Anterior cingulate cortex (tissue), 58 donors: ENCODE measurements at regions not wholly inside any gene's neighbourhood (a gene's known extent, or its start where the extent isn't known, plus 50 kb on each side); places are given as distances from the start of the nearest gene placed in this dataset.

Experiments used
- DNase-seq, 58 donors: peaks; one replicate each; lab custom pipeline; 2025; lab: John Stamatoyannopoulos, UW

- no peak for DNase-seq
Measured at GRCh38 chr2:126790987-126791780, 107.5 kb upstream of the TEX51 start.

DNA sequence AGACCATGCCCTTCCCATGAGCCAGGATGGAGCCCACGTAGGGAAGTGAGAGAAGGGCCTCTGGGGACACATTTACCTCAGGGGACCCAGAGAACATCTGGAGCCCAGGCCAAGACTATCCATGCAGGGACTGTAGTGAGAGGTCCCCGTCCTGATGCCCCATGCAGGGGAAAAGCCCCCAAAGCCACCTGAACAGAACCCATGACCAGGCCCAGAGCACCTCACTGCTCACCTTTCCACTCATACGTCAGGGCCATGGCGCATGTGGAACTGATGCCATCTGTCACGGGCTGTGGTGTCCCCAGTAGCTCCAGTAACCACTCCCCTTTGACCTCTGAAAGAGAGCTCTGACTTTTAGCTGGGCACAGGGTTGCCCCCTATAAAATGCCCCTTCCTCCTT lies 106.5 kb upstream of the TEX51 start:
- DNase-seq = no peak

GRCh38 chr2:126792993-126793392 lies 105.7 kb upstream of the TEX51 start:
- DNase-seq = no peak

DNA sequence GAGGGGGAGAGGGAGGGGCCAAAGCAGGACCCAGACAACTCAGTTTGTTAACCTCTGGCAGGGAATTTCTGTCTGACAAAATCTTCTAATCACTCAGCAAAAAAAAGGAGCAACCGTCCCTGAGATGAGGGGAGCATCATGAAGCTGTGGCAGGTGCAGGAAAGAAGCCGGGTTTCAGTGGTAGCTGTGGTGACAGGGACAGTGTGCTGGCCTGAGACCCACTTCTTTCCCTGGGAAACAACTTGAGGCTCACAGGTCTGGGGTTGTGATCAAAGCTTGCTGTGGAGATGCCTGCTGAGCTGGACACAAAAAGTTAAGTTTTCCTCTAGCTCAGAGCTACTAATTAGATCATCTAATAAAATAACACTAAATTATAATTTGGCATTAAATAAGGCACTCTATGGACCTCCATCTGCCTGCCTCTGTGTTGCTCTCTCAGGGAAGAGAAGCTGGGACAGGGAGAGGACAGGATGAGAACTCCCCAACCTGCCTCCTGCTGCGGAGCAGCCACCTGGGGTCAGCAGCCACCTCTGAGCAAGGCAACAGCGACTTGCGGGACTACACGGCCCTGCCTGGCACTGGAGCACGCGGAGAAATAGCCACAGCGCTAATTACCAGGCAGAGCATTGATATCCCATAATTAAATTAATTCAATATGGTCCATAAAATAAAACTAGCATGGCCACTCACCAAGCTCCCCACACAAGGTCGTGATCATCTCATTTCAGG lies 104.6 kb upstream of the TEX51 start:
- peak in 1 of 58 donors; percentile 5 for DNase-seq

DNA sequence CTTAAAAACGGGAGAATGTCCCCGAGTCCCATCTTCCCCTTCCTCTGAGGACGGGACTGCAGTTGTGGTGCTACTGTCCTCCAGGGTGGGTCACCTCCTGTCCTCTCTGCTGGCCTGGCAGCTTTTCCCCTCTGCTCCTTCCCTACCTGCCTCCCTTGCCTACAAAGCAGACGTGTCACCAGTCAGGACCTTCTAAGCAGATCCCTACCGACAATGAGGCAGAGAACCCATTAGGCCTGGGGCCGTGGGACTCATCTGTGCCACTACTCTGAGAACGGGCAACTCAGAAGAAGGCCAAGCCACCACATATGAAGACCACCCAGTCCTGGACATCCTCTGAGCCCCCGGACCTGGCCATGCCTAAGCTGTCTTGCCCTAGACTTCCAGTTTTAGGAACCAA lies 103.0 kb upstream of the TEX51 start:
- no peak for DNase-seq

DNA sequence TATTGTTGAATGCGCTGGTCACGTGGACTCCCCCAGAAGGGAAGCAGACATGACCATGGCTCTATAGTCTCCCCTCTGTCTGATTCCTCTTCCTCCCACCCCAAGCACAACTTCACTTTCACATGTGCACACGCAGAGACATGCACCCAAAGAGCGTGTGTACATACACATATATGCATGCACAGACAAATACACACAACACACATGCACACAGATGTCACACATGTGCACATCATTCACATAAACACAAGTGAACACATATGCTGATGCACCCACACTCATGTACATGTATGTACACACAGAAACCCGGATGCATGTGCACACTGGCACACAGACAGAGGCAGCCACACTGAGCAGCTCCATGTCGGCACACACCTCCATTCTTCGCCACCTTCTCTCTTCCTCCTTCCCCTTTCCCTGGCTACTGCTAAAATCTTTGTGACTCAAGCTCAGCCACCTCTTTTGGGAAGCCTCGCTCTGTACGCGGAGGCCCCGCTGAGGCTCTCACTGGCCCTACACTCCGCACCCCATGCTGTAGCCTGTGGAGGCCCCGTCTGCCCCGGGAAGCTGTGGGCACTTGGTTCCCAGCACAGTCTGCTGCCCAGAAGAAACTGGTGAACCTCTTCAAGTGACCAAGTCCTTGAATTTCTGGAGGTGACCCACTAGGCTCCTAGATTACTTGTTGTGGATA lies 101.6 kb upstream of the TEX51 start:
- DNase-seq = no peak

GRCh38 chr2:126797622-126798275 lies 100.9 kb upstream of the TEX51 start:
- no peak for DNase-seq

GRCh38 chr2:126798276-126799140 lies 100.2 kb upstream of the TEX51 start:
- DNase-seq = no peak

DNA sequence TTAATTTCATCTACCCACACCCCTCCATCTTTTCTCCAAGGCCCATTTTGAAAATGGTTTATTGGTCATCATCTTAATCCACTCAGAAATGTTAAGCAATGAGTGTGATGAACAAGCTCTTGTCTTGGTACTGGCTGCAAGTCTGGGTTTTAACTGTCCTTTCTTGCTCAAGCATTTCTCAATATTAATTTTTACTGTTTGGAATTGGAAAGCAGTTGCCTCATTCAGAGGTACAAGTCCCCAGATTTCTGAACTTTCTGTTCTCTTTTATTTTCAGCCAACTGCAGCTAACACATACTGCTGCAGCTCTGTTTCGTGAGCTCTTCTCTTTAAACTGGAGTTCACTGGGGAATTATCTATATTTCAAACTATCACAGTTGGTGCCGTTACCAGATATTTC lies 99.4 kb upstream of the TEX51 start:
- no peak for DNase-seq

- DNase-seq = no peak
Measured at GRCh38 chr2:126801473-126801872, 97.2 kb upstream of the TEX51 start.

DNA sequence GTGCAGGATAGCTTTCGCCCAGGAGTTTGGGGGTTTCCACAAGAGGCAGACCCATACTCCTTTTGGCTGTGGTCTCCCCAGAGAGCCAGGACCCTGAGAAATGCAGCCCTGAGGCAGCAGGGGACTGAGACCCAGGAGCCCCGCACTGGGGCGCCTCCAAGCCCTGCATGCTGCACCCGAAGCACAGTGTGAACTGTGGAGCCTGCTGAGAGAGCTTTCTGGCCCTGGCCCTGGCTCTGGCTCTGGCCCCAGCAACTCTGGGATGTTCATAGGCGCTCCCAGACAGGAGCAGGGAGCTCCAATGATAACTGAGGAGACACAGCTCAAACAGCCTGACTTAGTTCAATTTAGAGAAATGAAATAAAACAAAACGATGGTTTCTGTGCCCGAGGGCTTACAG lies 96.4 kb upstream of the TEX51 start:
- DNase-seq = no peak

- DNase-seq = no peak
Measured at GRCh38 chr2:126802774-126803433, 95.8 kb upstream of the TEX51 start.

- DNase-seq = no peak
Measured at GRCh38 chr2:126803434-126803775, 95.3 kb upstream of the TEX51 start.

GRCh38 chr2:126804347-126804746 lies 94.3 kb upstream of the TEX51 start:
- no peak for DNase-seq

GRCh38 chr2:126808929-126809328 lies 89.8 kb upstream of the TEX51 start:
- DNase-seq = no peak

GRCh38 chr2:126809340-126809739 lies 89.3 kb upstream of the TEX51 start:
- DNase-seq = no peak

DNA sequence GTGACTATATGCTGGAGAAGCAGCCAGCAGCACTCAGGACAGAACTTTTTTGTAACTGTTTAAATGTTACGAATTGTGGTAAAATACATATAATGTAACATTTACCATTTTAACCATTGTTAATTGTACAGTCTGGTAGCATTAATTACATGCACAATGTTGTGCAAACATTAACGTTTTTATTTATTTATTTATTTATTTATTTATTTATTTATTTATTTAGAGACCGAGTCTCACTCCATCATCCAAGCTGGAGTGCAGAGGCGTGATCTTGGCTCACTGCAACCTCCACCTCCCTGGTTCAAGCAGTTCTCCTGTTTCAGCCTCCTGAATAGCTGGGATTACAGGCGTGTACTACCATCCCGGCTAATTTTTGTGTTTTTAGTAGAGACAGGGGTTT lies 88.7 kb upstream of the TEX51 start:
- DNase-seq = no peak

DNA sequence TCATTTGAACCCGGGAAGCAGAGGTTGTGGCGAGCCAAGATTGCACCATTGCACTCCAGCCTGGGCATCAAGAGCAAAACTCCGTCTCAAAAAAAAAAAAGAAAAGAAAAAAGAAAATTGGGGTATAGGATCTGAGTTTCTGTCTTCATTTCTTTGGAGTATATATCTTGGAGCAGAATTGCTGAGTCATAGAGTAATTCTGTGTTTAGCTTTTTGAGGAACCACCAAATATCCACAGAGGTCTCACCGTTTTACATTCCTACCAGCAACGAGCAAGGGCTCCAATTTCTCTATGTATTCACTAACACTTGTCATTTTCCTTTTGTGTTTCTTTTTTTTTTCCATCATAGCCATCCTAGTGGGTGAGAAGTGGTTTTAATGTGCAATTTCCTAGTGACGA lies 87.6 kb upstream of the TEX51 start:
- DNase-seq = no peak

- DNase-seq = no peak
Measured at GRCh38 chr2:126817172-126817571, 81.5 kb upstream of the TEX51 start.

DNA sequence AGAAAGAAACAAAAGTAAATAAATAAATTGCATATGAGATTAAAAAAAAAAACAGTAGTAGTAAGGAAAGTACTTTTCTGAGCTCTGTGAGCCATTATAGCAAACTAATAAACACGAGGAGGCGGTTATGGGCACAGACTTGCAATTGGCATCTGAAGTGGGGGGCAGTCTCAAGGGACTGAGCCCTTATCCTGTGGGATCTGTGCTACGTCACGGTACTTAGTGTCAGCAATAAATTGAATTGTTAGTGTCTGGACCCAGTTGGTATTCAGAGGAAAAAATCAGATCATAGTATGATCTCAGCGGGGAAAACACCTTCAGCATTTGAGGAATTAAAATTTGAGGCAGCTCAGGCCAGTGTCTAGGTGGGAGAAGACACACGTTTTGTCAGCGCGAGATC lies 76.6 kb upstream of the TEX51 start:
- no peak for DNase-seq
